ENCODE measurements at regions not wholly inside any gene's neighbourhood (a gene's known extent, or its start where the extent isn't known, plus 50 kb on each side); places are given as distances from the start of the nearest gene placed in this dataset.

- no peak for TF ChIP-seq SIN3A (IDR thresholded peaks at IDR 0.05; ENCODE audit: borderline replicate concordance, insufficient read depth, low read length)
- no peak for TF ChIP-seq POLR2AphosphoS5 (IDR thresholded peaks at IDR 0.05; ENCODE audit: low read depth, low read length)
These were observed 125.1 kb upstream of the STARD13 start for GRCh38 chr13:33410619-33411018.
